ENCODE measurements at regions not wholly inside any gene's neighbourhood (a gene's known extent, or its start where the extent isn't known, plus 50 kb on each side); places are given as distances from the start of the nearest gene placed in this dataset.

DNA sequence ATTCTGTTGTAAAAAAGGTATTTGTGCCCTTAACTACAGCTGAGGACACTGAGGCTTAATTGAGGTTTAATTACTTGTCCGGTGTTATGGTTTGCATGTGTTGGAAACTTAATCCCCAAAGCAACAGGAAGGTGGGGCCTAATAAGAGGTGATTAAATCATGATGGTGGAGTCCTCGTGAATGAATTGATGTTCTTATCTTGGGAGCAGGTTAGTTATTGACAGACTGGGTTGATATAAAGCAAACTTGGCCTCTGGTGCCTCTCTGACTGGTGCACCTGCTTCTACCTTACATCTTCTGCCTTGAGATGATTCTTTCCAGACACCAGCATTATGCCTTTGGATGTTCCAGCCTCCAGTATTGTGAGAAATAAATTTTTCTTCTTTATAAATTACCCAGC, 306.5 kb upstream of the HS3ST5 start:
- H3K4me1 ChIP-seq (ENCODE audit: control insufficient read depth, insufficient read depth, low read length): no peaks in the 10 kb centered on the region
- H4K20me1 ChIP-seq (ENCODE audit: control insufficient read depth, insufficient read depth): no peaks in the 10 kb centered on the region
- no peaks in the 10 kb centered on the region for H3K36me3 ChIP-seq (ENCODE audit: control insufficient read depth in 2 of 2, insufficient read depth in 2 of 2, low read length in 1 of 2)
- 16% methylated on average over 2 of the region's 2 CpGs for WGBS (ENCODE audit: insufficient coverage, insufficient replicate concordance, low lambda C conversion rate, missing lambda C conversion rate)
- no peak overlapping the region for H2AFZ ChIP-seq (ENCODE audit: control insufficient read depth, low read depth, low read length)
- no peak overlapping the region for H3K4me2 ChIP-seq (ENCODE audit: control insufficient read depth, insufficient read depth)
- H3K27me3 ChIP-seq (replicated peaks in 1 of 2; ENCODE audit: control insufficient read depth in 2 of 2, insufficient read depth in 2 of 2, low read length in 1 of 2): no peaks in the 10 kb centered on the region
- ChIA-PET CTCF (no interaction called here), RAD21 (ENCODE audit: unreplicated experiment) (no interaction called here), POLR2A (no interaction called here), SMC1A (ENCODE audit: uncharacterized antibody, unreplicated experiment) (interaction anchor here (0.6 kb wide), 1 partner anchor 214 kb away, joined by 3 read pairs; no protein-coding TSS in a partner anchor)
- ATAC-seq: no peak
- H3K4me3 ChIP-seq: no peak overlapping the region
- no peak overlapping the region for H3K9ac ChIP-seq (ENCODE audit: control insufficient read depth, insufficient read depth, low read length)
- H3K9me3 ChIP-seq (replicated peaks; ENCODE audit: control insufficient read depth, insufficient read depth, low read length): no peaks in the 10 kb centered on the region
- TF ChIP-seq NFIC (IDR thresholded peaks at IDR 0.05; ENCODE audit: low read depth, low read length): no peak
- TF ChIP-seq IKZF1 (conservative IDR thresholded peaks at IDR 0.05): no peak
- TF ChIP-seq MXI1 (IDR thresholded peaks at IDR 0.05; ENCODE audit: low read depth, low read length): no peak
- TF ChIP-seq SMAD1 (IDR thresholded peaks at IDR 0.05; ENCODE audit: low read depth, partially characterized antibody): no peak
- no peak for TF ChIP-seq MEF2B (IDR thresholded peaks at IDR 0.05; ENCODE audit: partially characterized antibody, poor library complexity, severe bottlenecking)
- TF ChIP-seq, protein P1, sequence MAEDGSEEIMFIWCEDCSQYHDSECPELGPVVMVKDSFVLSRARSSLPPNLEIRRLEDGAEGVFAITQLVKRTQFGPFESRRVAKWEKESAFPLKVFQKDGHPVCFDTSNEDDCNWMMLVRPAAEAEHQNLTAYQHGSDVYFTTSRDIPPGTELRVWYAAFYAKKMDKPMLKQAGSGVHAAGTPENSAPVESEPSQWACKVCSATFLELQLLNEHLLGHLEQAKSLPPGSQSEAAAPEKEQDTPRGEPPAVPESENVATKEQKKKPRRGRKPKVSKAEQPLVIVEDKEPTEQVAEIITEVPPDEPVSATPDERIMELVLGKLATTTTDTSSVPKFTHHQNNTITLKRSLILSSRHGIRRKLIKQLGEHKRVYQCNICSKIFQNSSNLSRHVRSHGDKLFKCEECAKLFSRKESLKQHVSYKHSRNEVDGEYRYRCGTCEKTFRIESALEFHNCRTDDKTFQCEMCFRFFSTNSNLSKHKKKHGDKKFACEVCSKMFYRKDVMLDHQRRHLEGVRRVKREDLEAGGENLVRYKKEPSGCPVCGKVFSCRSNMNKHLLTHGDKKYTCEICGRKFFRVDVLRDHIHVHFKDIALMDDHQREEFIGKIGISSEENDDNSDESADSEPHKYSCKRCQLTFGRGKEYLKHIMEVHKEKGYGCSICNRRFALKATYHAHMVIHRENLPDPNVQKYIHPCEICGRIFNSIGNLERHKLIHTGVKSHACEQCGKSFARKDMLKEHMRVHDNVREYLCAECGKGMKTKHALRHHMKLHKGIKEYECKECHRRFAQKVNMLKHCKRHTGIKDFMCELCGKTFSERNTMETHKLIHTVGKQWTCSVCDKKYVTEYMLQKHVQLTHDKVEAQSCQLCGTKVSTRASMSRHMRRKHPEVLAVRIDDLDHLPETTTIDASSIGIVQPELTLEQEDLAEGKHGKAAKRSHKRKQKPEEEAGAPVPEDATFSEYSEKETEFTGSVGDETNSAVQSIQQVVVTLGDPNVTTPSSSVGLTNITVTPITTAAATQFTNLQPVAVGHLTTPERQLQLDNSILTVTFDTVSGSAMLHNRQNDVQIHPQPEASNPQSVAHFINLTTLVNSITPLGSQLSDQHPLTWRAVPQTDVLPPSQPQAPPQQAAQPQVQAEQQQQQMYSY (CRISPR knock-in tag; IDR thresholded peaks at IDR 0.05): no peak
- TF ChIP-seq, protein P2, sequence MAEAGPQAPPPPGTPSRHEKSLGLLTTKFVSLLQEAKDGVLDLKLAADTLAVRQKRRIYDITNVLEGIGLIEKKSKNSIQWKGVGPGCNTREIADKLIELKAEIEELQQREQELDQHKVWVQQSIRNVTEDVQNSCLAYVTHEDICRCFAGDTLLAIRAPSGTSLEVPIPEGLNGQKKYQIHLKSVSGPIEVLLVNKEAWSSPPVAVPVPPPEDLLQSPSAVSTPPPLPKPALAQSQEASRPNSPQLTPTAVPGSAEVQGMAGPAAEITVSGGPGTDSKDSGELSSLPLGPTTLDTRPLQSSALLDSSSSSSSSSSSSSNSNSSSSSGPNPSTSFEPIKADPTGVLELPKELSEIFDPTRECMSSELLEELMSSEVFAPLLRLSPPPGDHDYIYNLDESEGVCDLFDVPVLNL (IDR thresholded peaks at IDR 0.05; ENCODE audit: low read depth, low read length): no peak
- TF ChIP-seq, protein P3, sequence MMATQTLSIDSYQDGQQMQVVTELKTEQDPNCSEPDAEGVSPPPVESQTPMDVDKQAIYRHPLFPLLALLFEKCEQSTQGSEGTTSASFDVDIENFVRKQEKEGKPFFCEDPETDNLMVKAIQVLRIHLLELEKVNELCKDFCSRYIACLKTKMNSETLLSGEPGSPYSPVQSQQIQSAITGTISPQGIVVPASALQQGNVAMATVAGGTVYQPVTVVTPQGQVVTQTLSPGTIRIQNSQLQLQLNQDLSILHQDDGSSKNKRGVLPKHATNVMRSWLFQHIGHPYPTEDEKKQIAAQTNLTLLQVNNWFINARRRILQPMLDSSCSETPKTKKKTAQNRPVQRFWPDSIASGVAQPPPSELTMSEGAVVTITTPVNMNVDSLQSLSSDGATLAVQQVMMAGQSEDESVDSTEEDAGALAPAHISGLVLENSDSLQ (IDR thresholded peaks at IDR 0.05): no peak
- TF ChIP-seq DPF2 (IDR thresholded peaks at IDR 0.05): no peak
- TF ChIP-seq SREBF1 (IDR thresholded peaks at IDR 0.05; ENCODE audit: low read length): no peak
- TF ChIP-seq KAT2A (conservative IDR thresholded peaks at IDR 0.05; ENCODE audit: control insufficient read depth, low read depth, low read length): no peak
- no peak for TF ChIP-seq POLR2AphosphoS5 (IDR thresholded peaks at IDR 0.05; ENCODE audit: low read length)
- no peak for TF ChIP-seq NFXL1 (IDR thresholded peaks at IDR 0.05; ENCODE audit: borderline replicate concordance)
- no peak for TF ChIP-seq FOS (IDR thresholded peaks at IDR 0.05; ENCODE audit: borderline replicate concordance, extremely low read depth, insufficient read length)
- TF ChIP-seq POLR2A (IDR thresholded peaks at IDR 0.05; ENCODE audit: low read depth, low read length): no peak
- TF ChIP-seq, protein P4, sequence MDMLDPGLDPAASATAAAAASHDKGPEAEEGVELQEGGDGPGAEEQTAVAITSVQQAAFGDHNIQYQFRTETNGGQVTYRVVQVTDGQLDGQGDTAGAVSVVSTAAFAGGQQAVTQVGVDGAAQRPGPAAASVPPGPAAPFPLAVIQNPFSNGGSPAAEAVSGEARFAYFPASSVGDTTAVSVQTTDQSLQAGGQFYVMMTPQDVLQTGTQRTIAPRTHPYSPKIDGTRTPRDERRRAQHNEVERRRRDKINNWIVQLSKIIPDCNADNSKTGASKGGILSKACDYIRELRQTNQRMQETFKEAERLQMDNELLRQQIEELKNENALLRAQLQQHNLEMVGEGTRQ (IDR thresholded peaks at IDR 0.05; ENCODE audit: borderline replicate concordance, low read depth, low read length): no peak
- intact Hi-C loops (cut with micrococcal nuclease; ENCODE audit: unreplicated experiment) (no loop called here), in situ Hi-C loops (cut with MboI) (no loop called here)
- no peak overlapping the region for H3K27ac ChIP-seq (ENCODE audit: control insufficient read depth, insufficient read depth)
- DNase-seq (ENCODE audit: low read depth, low spot score): no peak
- BruUV-seq (replicated peaks): no TSS peak
- no peak for FAIRE-seq
- no peaks in the 10 kb centered on the region for H3K79me2 ChIP-seq (ENCODE audit: control insufficient read depth, insufficient read depth, low read length)
